Large intestine (tissue), 3 donors: ENCODE measurements at regions not wholly inside any gene's neighbourhood (a gene's known extent, or its start where the extent isn't known, plus 50 kb on each side); places are given as distances from the start of the nearest gene placed in this dataset.
"Not testable (repeated sequence)": the region's sequence is repeated elsewhere in the genome, so short reads cannot be mapped to it uniquely, and the experiment has no call there.

Experiments used
- DNase-seq, 2 donors: peaks; one replicate each; pipeline versions ENCODE4 v3.0.0 to v3.0.0-alpha.2; 2013
- H3K27ac ChIP-seq: one replicate; pipeline ENCODE4 v1.5.1; 2013; ENCODE audit warnings: low read length
- H3K27me3 ChIP-seq: 2 replicates; pipeline ENCODE4 v1.6.1; 2013; ENCODE audit warnings: low read length; ENCODE audit not compliant: control insufficient read depth, insufficient read depth
- H3K36me3 ChIP-seq: 2 replicates; pipeline ENCODE4 v1.6.1; 2013; ENCODE audit warnings: low read length; ENCODE audit not compliant: control insufficient read depth, insufficient read depth
- H3K4me1 ChIP-seq: one replicate; pipeline ENCODE4 v1.6.1; 2013; ENCODE audit warnings: low read length; ENCODE audit not compliant: control insufficient read depth, insufficient read depth
- H3K4me3 ChIP-seq: one replicate; pipeline ENCODE4 v1.5.1; 2013; ENCODE audit warnings: low read length
- H3K9me3 ChIP-seq: one replicate; pipeline ENCODE4 v1.6.1; 2013; ENCODE audit warnings: mild to moderate bottlenecking, low read depth, low read length, moderate library complexity; ENCODE audit not compliant: control insufficient read depth
- WGBS: methylation state at CpG from one replicate; pipeline ENCODE4 v1.1.5; 2013; ENCODE audit warnings: low lambda C conversion rate; ENCODE audit not compliant: insufficient coverage; 5-methylcytosine and 5-hydroxymethylcytosine counted together

- H3K4me3 ChIP-seq, H3K27ac ChIP-seq, H3K36me3 ChIP-seq, H3K27me3 ChIP-seq, H3K4me1 ChIP-seq, DNase-seq: not testable (repeated sequence)
- WGBS: no CpG with 5 or more reads among the region's 10 CpGs
- H3K9me3 ChIP-seq: peaks cover 17% of the 10 kb centered on the region
Measured at GRCh38 chr7:56801774-56802173, 330.5 kb downstream of the ZNF479 start.

- not testable (repeated sequence) for H3K36me3 ChIP-seq, DNase-seq, H3K4me1 ChIP-seq, H3K27me3 ChIP-seq, H3K9me3 ChIP-seq, H3K4me3 ChIP-seq, H3K27ac ChIP-seq
- 70% methylated on average over 2 of the region's 11 CpGs for WGBS
Measured at GRCh38 chr7:56798876-56799275, 333.4 kb downstream of the ZNF479 start.

GRCh38 chr7:56787474-56787873, 344.8 kb downstream of the ZNF479 start:
- not testable (repeated sequence) for DNase-seq, H3K36me3 ChIP-seq, H3K4me1 ChIP-seq, H3K27ac ChIP-seq, H3K27me3 ChIP-seq, H3K4me3 ChIP-seq, H3K9me3 ChIP-seq
- no CpG with 5 or more reads among the region's 39 CpGs for WGBS
